HG02852 (cell line): ENCODE measurements at regions not wholly inside any gene's neighbourhood (a gene's known extent, or its start where the extent isn't known, plus 50 kb on each side); places are given as distances from the start of the nearest gene placed in this dataset.
"Not testable (repeated sequence)": the region's sequence is repeated elsewhere in the genome, so short reads cannot be mapped to it uniquely, and the experiment has no call there.

Source experiments
- ATAC-seq: cut with Tn5 transposase; IDR thresholded peaks from one replicate; pipeline ENCODE4 v1.9.1; 2021; ENCODE audit warnings: mild to moderate bottlenecking, moderate library complexity; ENCODE audit not compliant: unreplicated experiment

DNA sequence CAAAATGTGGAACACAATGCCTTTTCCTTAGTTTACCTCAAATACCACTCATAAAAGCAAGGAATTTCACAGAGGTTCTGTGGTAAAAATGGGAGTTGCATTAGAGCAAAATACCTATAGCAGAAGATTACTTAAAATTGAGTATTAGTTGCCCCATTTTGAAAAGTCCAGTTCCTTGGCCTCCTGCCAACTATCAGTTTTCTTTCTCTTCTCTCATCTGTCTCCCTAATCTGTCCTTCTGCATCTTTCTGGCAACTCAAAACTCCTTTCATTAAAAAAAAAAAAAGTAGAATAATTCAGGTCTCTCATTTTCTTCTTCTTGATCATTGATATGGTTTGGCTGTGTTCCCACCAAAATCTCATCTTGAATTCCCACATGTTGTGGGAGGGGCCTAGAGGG, 127.3 kb downstream of the ATP23 start:
- no peak for ATAC-seq

DNA sequence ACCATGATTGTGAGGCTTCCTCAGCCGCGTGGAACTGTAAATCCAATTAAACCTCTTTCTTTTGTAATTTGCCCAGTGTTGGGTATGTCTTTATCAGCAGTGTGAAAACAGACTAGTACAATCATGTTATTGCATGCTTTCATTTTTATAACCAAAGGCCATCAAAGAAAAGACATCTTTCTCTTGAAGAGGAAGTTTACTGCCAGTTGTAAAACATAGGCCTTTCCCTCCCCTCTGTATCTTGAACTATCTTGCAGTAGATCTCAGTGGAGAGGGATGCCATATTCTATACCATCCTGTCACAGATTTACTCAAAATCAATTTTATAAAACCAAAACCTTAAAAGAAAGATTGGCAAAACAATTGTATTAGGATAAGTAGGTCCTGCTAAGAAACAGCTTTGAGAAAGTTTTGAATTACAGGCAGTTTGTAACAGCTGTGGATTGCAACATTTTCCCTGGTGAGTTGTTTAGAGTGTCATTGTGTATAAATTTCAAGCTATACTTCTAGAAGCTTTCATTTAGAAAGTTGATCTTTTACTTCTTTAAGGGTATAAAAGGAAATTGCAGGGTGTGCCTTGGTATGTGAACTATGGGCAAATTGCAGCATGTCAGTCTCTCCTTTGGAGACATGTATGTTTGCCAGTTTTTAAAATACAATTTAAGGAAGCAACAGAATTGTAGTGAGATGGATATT, 128.0 kb downstream of the ATP23 start:
- ATAC-seq, result no peak

DNA sequence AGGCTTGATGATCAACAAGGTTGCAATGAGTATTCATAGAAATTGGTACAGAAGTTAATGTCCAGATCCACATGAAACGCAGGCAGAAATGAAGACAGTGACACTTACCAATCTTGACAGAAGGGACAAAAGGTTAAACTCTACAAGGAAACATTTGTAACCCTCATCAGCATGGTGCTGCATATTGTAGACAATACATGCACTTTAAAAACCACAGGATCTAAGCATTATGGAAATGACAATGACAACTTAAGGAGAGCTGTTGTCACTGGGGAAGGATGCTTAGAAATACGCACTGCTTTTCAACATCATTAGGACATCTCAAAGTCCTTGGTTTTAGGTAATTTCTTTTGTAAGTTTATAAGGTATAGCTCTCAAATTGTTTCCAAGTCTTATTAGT, 130.6 kb downstream of the ATP23 start:
- no peak for ATAC-seq

GRCh38 chr12:58074259-58074658, 132.9 kb downstream of the ATP23 start:
- no peak for ATAC-seq

DNA sequence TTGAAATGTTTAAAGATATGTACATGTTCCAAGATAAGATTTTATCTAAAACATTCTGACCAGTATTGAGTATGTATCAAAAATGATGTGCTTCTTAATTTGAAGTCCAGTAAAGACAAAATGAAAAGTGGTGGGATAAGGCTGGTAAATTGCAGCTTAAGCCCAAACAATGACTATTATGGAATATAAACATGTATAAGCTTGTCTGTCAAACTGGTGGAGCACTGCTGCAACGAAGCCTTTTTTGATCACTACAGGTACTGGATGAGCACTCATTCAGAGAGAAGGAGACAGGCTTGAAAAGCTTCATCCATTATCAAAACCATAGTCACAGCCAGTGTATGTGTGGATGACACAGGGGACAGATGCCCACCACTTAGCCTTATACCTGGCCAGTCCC, 138.4 kb downstream of the ATP23 start:
- no peak for ATAC-seq

- no peak for ATAC-seq
These were observed 140.1 kb downstream of the ATP23 start for GRCh38 chr12:58081488-58081887.

DNA sequence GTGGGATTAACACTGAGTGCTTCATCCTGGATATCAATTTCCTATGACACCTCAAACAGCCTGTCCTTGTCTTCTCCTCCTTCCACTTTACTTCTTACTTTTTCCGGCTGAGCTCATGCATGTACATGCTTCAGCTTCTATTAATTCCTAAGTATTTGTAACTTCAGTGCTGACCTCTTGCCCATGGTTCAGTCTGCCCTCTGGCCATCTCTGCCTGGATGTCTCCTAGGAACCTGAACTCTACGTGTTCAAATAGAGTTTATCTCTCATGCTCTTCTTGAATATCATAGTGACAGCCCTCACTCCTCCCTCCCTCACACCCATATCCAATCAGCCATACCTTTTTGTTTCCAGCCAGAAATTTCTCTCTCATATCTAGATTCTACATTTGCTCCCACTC, 141.6 kb downstream of the ATP23 start:
- no peak for ATAC-seq

DNA sequence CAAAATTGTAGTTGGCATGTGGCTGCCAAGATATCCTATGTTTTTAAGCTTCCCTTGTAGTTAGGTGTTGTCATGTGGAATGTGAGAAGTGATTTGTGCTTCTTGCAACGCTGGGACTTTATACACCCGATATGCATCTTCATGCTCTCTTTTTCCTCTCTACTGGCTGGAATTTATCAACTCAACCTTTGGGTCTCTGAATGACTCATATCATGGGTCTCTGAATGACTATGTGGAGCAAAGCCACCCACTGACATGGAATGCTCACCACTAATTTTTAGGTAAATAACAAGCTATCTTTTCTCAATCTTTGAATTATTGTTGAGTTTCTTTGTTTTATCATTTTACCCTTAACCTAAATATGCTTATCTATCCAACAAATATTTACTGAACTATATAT, 144.6 kb downstream of the ATP23 start:
- no peak for ATAC-seq

- ATAC-seq, result no peak
These were observed 145.6 kb downstream of the ATP23 start for GRCh38 chr12:58086930-58087329.

- no peak for ATAC-seq
These were observed 146.2 kb downstream of the ATP23 start for GRCh38 chr12:58087423-58088127.

DNA sequence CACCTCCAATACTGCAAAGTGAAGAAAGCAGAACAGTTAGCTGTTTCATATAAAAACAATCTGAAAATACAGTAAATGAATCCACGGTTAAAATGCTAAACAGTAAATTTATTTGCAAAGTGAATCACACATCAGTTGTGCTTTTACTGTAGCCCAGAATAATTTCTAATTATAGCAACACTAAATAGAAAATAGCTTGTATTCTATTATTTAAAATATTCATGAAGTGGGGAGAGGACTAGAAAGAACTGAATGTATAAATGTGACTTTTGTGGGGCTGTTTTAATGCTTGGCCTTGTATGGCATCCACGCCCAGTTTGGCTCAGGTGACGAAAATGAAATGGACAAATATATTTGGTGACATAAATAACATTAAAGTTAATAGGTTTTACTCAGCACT, 148.2 kb downstream of the ATP23 start:
- ATAC-seq, result no peak

GRCh38 chr12:58090685-58091084, 149.3 kb downstream of the ATP23 start:
- no peak for ATAC-seq

DNA sequence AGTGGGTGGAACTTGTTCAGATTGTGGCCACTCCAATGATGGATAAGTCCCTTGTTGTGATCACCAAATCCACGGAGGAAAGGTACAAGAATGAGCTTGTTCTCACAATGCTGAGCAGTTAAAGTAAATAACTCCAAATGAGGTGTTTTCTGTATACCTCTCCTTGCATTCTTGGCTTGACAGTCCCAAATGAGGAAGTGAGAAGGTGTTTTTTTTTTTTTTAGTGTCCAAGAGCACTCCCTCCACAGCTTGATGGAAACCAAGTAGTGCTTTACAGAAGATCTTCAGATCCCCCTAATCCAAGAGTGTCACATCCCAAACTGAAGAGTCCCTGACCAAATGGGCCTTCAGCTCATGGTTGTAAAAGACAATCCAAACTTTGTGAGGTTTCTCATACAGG, 153.6 kb downstream of the ATP23 start:
- ATAC-seq, result peak; percentile 66

- no peak for ATAC-seq
These were observed 156.4 kb downstream of the ATP23 start for GRCh38 chr12:58097741-58098140.

GRCh38 chr12:58099476-58099875, 158.1 kb downstream of the ATP23 start:
- ATAC-seq, result no peak

DNA sequence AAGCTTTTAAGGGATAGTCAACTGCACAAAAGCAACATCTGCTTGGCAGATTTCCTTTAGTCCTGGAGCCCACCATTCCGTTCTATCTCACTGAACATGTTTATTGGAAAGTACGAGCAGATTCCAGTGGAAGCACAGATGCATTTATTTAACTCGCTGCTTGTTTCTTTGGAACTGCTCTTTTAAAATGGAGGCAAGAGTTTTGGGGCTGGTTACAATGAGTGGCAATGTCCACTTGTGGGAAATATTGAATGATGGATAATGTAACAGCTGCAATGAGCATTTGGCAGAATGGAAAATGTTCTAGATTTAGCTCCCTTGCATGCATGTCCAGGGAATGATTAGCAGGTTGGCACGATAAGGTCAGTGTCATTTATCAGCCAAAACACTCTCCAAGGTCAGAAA, 163.0 kb downstream of the ATP23 start:
- no peak for ATAC-seq

- ATAC-seq, result no peak
These were observed 164.1 kb downstream of the ATP23 start for GRCh38 chr12:58105225-58106119.

DNA sequence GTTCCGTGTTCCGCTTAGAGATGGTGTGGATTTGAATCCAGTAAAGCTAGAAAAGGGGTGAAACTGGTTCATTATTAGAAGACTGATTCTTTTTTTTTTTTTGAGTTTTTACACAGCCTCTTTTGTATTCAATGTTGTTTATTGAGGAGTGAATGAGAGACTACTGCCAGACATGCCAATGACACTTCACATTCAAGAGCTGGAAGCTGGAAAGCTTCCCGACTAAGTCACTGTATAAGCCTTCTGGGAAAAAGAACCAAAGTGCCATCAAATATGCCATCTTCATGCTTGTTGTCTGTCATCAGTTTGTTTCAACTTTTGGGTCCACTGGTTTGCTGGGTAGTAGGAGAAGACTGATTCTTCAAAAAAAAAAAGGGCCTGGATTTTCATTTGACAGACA, 164.8 kb downstream of the ATP23 start:
- no peak for ATAC-seq

- no peak for ATAC-seq
These were observed 175.8 kb downstream of the ATP23 start for GRCh38 chr12:58117201-58117600.

GRCh38 chr12:58117667-58118066, 176.3 kb downstream of the ATP23 start:
- no peak for ATAC-seq

DNA sequence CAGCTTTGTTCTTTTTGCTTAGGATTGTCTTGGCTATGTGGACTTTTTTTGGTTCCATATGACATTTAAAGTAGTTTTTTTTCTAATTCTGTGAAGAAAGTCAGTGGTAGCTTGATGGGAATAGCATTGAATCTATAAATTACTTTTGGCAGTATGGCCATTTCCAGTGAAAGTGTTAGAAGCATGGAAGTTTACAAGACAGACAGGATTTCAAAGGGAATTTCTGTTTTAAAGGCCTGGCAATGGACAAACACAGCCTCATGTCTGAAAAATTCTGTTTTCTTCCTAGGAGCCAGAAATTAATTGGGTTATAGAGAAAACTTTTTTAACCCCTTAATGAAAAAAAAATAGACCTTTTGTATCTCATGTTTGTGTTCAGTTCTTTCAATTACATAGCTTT, 184.4 kb downstream of the ATP23 start:
- not testable (repeated sequence) for ATAC-seq
